ENCODE measurements at regions not wholly inside any gene's neighbourhood (a gene's known extent, or its start where the extent isn't known, plus 50 kb on each side); places are given as distances from the start of the nearest gene placed in this dataset.
"Not testable (repeated sequence)": the region's sequence is repeated elsewhere in the genome, so short reads cannot be mapped to it uniquely, and the experiment has no call there.

DNA sequence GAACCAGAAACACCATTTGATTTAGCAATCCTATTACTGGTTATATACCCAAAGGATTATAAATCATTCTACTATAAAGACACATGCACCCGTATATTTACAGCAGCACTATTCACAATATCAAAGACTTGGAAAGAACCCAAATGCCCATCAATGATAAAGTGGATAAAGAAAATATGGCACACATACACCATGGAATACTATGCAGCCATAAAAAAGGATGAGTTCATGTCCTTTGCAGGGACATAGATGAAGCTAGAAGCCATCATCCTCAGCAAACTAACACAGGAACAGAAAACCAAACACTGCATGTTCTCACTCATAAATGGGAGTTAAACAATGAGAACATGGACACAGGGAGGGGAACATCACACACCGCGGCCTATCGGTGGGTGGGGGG is 61.3 kb downstream of the RBMXL2 start:
- not testable (repeated sequence) for TF ChIP-seq POLR2A (IDR thresholded peaks at IDR 0.05)
- TF ChIP-seq, protein P1, sequence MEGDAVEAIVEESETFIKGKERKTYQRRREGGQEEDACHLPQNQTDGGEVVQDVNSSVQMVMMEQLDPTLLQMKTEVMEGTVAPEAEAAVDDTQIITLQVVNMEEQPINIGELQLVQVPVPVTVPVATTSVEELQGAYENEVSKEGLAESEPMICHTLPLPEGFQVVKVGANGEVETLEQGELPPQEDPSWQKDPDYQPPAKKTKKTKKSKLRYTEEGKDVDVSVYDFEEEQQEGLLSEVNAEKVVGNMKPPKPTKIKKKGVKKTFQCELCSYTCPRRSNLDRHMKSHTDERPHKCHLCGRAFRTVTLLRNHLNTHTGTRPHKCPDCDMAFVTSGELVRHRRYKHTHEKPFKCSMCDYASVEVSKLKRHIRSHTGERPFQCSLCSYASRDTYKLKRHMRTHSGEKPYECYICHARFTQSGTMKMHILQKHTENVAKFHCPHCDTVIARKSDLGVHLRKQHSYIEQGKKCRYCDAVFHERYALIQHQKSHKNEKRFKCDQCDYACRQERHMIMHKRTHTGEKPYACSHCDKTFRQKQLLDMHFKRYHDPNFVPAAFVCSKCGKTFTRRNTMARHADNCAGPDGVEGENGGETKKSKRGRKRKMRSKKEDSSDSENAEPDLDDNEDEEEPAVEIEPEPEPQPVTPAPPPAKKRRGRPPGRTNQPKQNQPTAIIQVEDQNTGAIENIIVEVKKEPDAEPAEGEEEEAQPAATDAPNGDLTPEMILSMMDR (IDR thresholded peaks at IDR 0.05), result not testable (repeated sequence)
